CD4-positive, CD25-positive, alpha-beta regulatory T cell (primary cell): ENCODE measurements at regions not wholly inside any gene's neighbourhood (a gene's known extent, or its start where the extent isn't known, plus 50 kb on each side); places are given as distances from the start of the nearest gene placed in this dataset.
A peak's percentile ranks its signal among the peaks of the same experiment; 100 is the strongest.

ENCODE experiments used
- ATAC-seq, 2 donors: fragments of 150-1000 bp; cut with Tn5 transposase; one replicate each; pipeline ENCODE4 v1.10.0; 2021; ENCODE audit warnings: low read depth in 2 of 2, moderate number of reproducible peaks in 2 of 2, moderate library complexity in 1 of 2
- DNase-seq, 3 donors: peaks; one replicate each; pipeline versions ENCODE4 v3.0.0 to v3.0.0-alpha.2; 2012 to 2022; ENCODE audit warnings: mixed read lengths in 1 of 3
- H3K27ac ChIP-seq: one replicate; pipeline ENCODE4 v1.7.0; 2013; ENCODE audit warnings: mild to moderate bottlenecking, low read length; ENCODE audit not compliant: insufficient read depth, poor library complexity, severe bottlenecking
- H3K27me3 ChIP-seq: one replicate; pipeline ENCODE4 v1.7.0; 2013; ENCODE audit warnings: low read length; ENCODE audit not compliant: control insufficient read depth, insufficient read depth
- H3K36me3 ChIP-seq: one replicate; pipeline ENCODE4 v1.7.0; 2013; ENCODE audit warnings: mild to moderate bottlenecking, low read length, moderate library complexity; ENCODE audit not compliant: control insufficient read depth, insufficient read depth
- H3K4me1 ChIP-seq: 2 replicates; pipeline ENCODE4 v1.7.0; 2013; ENCODE audit warnings: mild to moderate bottlenecking, low read length; ENCODE audit not compliant: insufficient read depth, control insufficient read depth, poor library complexity, severe bottlenecking
- H3K4me3 ChIP-seq: one replicate; pipeline ENCODE4 v1.7.0; 2013; ENCODE audit warnings: low read depth, mild to moderate bottlenecking, low read length, moderate library complexity
- H3K9me3 ChIP-seq, 2 experiments: 1 replicate in 1 of 2; 2 replicates in 1 of 2; pipeline ENCODE4 v1.7.0; 2013; ENCODE audit warnings: low read length in 2 of 2, mild to moderate bottlenecking in 1 of 2, moderate library complexity in 1 of 2; ENCODE audit not compliant: control insufficient read depth in 2 of 2
- H3K27ac Mint-ChIP-seq, 3 donors: one replicate each; pipeline ENCODE4 v1.8.0; 2020 to 2022; ENCODE audit warnings: mild to moderate bottlenecking in 3 of 3, mixed read lengths in 3 of 3, moderate library complexity in 2 of 3
- H3K27me3 Mint-ChIP-seq: one replicate; pipeline ENCODE4 v1.8.0; 2022; ENCODE audit warnings: mild to moderate bottlenecking, mixed read lengths
- H3K36me3 Mint-ChIP-seq: one replicate; pipeline ENCODE4 v1.8.0; 2020; ENCODE audit warnings: mixed read lengths
- H3K4me1 Mint-ChIP-seq, 4 donors: one replicate each; pipeline ENCODE4 v1.8.0; 2020 to 2022; ENCODE audit warnings: mixed read lengths in 4 of 4, mild to moderate bottlenecking in 1 of 4
- H3K4me3 Mint-ChIP-seq, 4 donors: one replicate each; pipeline ENCODE4 v1.8.0; 2020 to 2022; ENCODE audit warnings: mild to moderate bottlenecking in 4 of 4, mixed read lengths in 4 of 4, moderate library complexity in 3 of 4
- H3K9me3 Mint-ChIP-seq, 7 donors: one replicate each; pipeline ENCODE4 v1.8.0; 2020 to 2022; ENCODE audit warnings: mixed read lengths in 7 of 7, mild to moderate bottlenecking in 3 of 7, moderate library complexity in 2 of 7

- peaks cover 38% of the 10 kb centered on the region for H3K27me3 Mint-ChIP-seq
- no peak overlapping the region for H3K27ac ChIP-seq
- ATAC-seq (no peak), DNase-seq (no peak)
- H3K9me3 ChIP-seq = no peaks in the 10 kb centered on the region
- no peaks in the 10 kb centered on the region for H3K4me1 ChIP-seq
- H3K36me3 ChIP-seq = no peaks in the 10 kb centered on the region
- peaks cover 0 to 6% (median 0%) of the 10 kb centered on the region in 7 donors for H3K9me3 Mint-ChIP-seq
- no peak overlapping the region for H3K4me3 ChIP-seq
- peaks cover 7% of the 10 kb centered on the region for H3K27me3 ChIP-seq
- H3K4me1 Mint-ChIP-seq = peaks cover 0 to 5% (median 0%) of the 10 kb centered on the region in 4 donors
- no peak overlapping the region for H3K27ac Mint-ChIP-seq
- H3K36me3 Mint-ChIP-seq = no peaks in the 10 kb centered on the region
- H3K4me3 Mint-ChIP-seq = no peak overlapping the region
These were observed 128.8 kb upstream of the CTTNBP2NL start for GRCh38 chr1:112267206-112267605.

- peaks cover 7% of the 10 kb centered on the region for H3K27me3 ChIP-seq
- H3K9me3 Mint-ChIP-seq = peaks cover 0 to 4% (median 1%) of the 10 kb centered on the region in 7 donors
- H3K27me3 Mint-ChIP-seq = peaks cover 42% of the 10 kb centered on the region
- H3K4me3 Mint-ChIP-seq = no peak overlapping the region
- ATAC-seq (no peak), DNase-seq (no peak)
- peaks cover 0 to 5% (median 0%) of the 10 kb centered on the region in 4 donors for H3K4me1 Mint-ChIP-seq
- no peaks in the 10 kb centered on the region for H3K4me1 ChIP-seq
- H3K27ac Mint-ChIP-seq = no peak overlapping the region
- H3K9me3 ChIP-seq = no peaks in the 10 kb centered on the region
- H3K36me3 ChIP-seq = no peaks in the 10 kb centered on the region
- no peak overlapping the region for H3K4me3 ChIP-seq
- H3K36me3 Mint-ChIP-seq = no peaks in the 10 kb centered on the region
- no peak overlapping the region for H3K27ac ChIP-seq
These were observed 128.1 kb upstream of the CTTNBP2NL start for GRCh38 chr1:112267929-112268328.

GRCh38 chr1:112268408-112268807 is 127.6 kb upstream of the CTTNBP2NL start:
- Histone ChIP-seq H3K27me3 (peaks cover 7% of the 10 kb centered on the region), H3K36me3 (no peaks in the 10 kb centered on the region), H3K9me3 (no peaks in the 10 kb centered on the region), H3K27ac (no peak overlapping the region), H3K4me1 (no peaks in the 10 kb centered on the region), H3K4me3 (no peak overlapping the region)
- no peak for ATAC-seq
- Mint-ChIP-seq H3K4me1 (peaks cover 0 to 5% (median 0%) of the 10 kb centered on the region in 4 donors), H3K9me3 (peaks cover 0 to 4% (median 1%) of the 10 kb centered on the region in 7 donors), H3K4me3 (no peak overlapping the region), H3K27ac (no peak overlapping the region), H3K36me3 (no peaks in the 10 kb centered on the region), H3K27me3 (peaks cover 44% of the 10 kb centered on the region)
- DNase-seq = no peak

GRCh38 chr1:112271270-112271669 is 124.7 kb upstream of the CTTNBP2NL start:
- Mint-ChIP-seq H3K9me3 (peaks cover 1 to 7% (median 4%) of the 10 kb centered on the region in 7 donors), H3K27ac (no peak overlapping the region), H3K4me1 (no peaks in the 10 kb centered on the region), H3K27me3 (peaks cover 34% of the 10 kb centered on the region), H3K36me3 (no peaks in the 10 kb centered on the region), H3K4me3 (no peak overlapping the region)
- Histone ChIP-seq H3K27me3 (peaks cover 8% of the 10 kb centered on the region), H3K4me3 (no peak overlapping the region), H3K9me3 (no peaks in the 10 kb centered on the region), H3K36me3 (no peaks in the 10 kb centered on the region), H3K27ac (no peak overlapping the region), H3K4me1 (no peaks in the 10 kb centered on the region)
- ATAC-seq (no peak), DNase-seq (no peak)

DNA sequence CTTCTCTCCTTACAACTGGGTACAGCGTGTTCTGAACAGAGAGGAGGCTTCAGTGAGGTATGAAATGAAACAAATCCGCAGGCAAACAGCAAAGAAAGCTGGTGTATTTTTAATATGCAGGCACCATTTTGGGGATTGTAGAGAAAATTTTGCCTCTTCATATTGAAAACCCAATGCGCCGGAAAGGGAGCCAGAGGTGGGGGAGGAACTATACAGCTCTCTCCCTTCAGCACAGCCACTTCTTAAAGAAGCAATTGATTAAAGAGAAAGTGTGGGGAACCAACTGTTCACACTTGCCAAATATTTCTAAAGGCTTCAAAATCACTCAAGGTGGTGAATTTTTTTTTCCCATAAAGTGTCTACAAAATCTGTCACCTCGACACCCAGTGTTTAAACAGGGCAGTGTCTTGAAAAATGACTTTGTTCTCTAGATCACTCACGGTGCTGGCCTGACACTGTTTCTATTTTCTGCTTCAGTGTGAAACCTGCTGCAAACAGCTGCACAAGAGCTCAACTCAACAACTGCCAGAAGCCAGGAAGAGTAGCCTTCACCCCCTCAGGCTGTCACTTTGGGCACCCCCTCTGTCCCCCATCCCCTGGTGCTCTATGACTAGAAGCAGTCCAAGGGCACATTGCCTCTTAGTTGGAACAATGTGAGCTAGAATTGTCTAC is 123.8 kb upstream of the CTTNBP2NL start:
- no peak overlapping the region for H3K4me3 Mint-ChIP-seq
- no peak for DNase-seq

GRCh38 chr1:112284796-112285195 is 111.2 kb upstream of the CTTNBP2NL start:
- no peak overlapping the region for H3K4me3 ChIP-seq
- no peak overlapping the region for H3K4me3 Mint-ChIP-seq
- no peaks in the 10 kb centered on the region for H3K4me1 Mint-ChIP-seq
- ATAC-seq (no peak), DNase-seq (no peak)
- peaks cover 37% of the 10 kb centered on the region for H3K27me3 Mint-ChIP-seq
- H3K36me3 Mint-ChIP-seq = peaks cover 3% of the 10 kb centered on the region
- H3K27ac ChIP-seq = no peak overlapping the region
- peaks cover 0 to 2% (median 0%) of the 10 kb centered on the region in 7 donors for H3K9me3 Mint-ChIP-seq
- no peaks in the 10 kb centered on the region for H3K9me3 ChIP-seq
- no peaks in the 10 kb centered on the region for H3K4me1 ChIP-seq
- peaks cover 3% of the 10 kb centered on the region for H3K27me3 ChIP-seq
- no peak overlapping the region for H3K27ac Mint-ChIP-seq
- H3K36me3 ChIP-seq = no peaks in the 10 kb centered on the region

More for the DNA sequence above, 123.8 kb upstream of the CTTNBP2NL start:
- H3K9me3 ChIP-seq = no peaks in the 10 kb centered on the region
- no peaks in the 10 kb centered on the region for H3K36me3 Mint-ChIP-seq
- peaks cover 10% of the 10 kb centered on the region for H3K27me3 ChIP-seq
- no peak for ATAC-seq
- H3K27me3 Mint-ChIP-seq = peaks cover 25% of the 10 kb centered on the region
- H3K4me1 Mint-ChIP-seq = no peaks in the 10 kb centered on the region
- peak overlapping the region in 1 of 3 donors; percentile 14 for H3K27ac Mint-ChIP-seq
- no peaks in the 10 kb centered on the region for H3K4me1 ChIP-seq
- peaks cover 0 to 7% (median 4%) of the 10 kb centered on the region in 7 donors for H3K9me3 Mint-ChIP-seq
- no peaks in the 10 kb centered on the region for H3K36me3 ChIP-seq
- no peak overlapping the region for H3K27ac ChIP-seq
- H3K4me3 ChIP-seq = no peak overlapping the region

DNA sequence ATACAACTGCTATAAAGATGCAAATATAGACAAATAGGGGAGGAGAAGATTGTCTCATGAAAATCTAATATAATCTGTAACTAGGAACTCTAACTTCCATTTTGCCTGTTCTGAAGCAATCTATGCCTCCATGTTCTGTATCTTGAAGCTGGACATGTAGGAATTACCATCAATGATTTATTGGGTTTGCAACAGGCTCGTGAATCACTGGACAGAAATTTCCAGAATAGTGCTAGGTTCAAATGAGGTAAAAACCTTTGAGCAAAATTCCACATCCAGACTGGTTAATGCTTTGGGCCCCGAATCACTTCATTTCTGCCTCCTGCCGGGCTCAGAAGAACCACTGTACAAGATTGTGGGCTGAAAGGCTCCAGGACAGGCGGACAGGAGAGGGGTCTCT is 110.7 kb upstream of the CTTNBP2NL start:
- no peaks in the 10 kb centered on the region for H3K9me3 ChIP-seq
- no peaks in the 10 kb centered on the region for H3K4me1 ChIP-seq
- DNase-seq (no peak), ATAC-seq (no peak)
- Mint-ChIP-seq H3K9me3 (peaks cover 0 to 2% (median 0%) of the 10 kb centered on the region in 7 donors), H3K27ac (no peak overlapping the region), H3K4me1 (no peaks in the 10 kb centered on the region), H3K36me3 (peaks cover 3% of the 10 kb centered on the region), H3K4me3 (no peak overlapping the region), H3K27me3 (peaks cover 37% of the 10 kb centered on the region)
- H3K27ac ChIP-seq = no peak overlapping the region
- H3K36me3 ChIP-seq = no peaks in the 10 kb centered on the region
- peaks cover 3% of the 10 kb centered on the region for H3K27me3 ChIP-seq
- no peak overlapping the region for H3K4me3 ChIP-seq

DNA sequence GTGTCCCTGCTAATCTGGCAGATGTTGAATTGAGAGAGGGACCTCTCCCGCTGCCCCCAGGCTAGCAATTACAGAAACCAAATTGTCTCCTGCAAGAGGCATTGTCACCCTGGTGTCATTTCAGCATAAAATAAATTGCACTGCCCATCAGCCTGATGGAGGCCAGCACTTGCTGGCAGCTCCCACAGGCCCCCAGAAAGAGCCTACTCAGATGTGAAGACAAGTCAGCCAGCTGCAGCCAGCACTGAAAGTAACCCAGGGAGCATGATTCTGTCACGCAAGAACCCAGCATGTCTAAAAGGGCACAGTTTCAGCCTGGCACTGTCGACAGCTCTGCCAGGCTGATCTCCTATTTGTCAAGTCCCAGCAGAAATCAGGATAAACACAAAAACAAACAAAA is 110.3 kb upstream of the CTTNBP2NL start:
- no peak for DNase-seq
- H3K36me3 ChIP-seq = no peaks in the 10 kb centered on the region
- peaks cover 3% of the 10 kb centered on the region for H3K27me3 ChIP-seq
- peaks cover 0 to 2% (median 0%) of the 10 kb centered on the region in 7 donors for H3K9me3 Mint-ChIP-seq
- H3K4me3 Mint-ChIP-seq = no peak overlapping the region
- peaks cover 37% of the 10 kb centered on the region for H3K27me3 Mint-ChIP-seq
- H3K9me3 ChIP-seq = no peaks in the 10 kb centered on the region
- ATAC-seq = no peak
- peaks cover 3% of the 10 kb centered on the region for H3K36me3 Mint-ChIP-seq
- H3K27ac Mint-ChIP-seq = no peak overlapping the region
- no peaks in the 10 kb centered on the region for H3K4me1 ChIP-seq
- no peak overlapping the region for H3K4me3 ChIP-seq
- H3K4me1 Mint-ChIP-seq = no peaks in the 10 kb centered on the region
- no peak overlapping the region for H3K27ac ChIP-seq
